Motor neuron (in vitro differentiated cells): ENCODE measurements at regions not wholly inside any gene's neighbourhood (a gene's known extent, or its start where the extent isn't known, plus 50 kb on each side); places are given as distances from the start of the nearest gene placed in this dataset.

ENCODE experiments used
- ATAC-seq, 8 experiments: fragments of 200-7000 bp; cut with Tn5 transposase; replicated peaks in 6 of 8; 2 replicates each; pipeline ENCODE4 v1.8.0; 2021; ENCODE audit warnings: mild to moderate bottlenecking in 8 of 8, moderate library complexity in 8 of 8
- H3K27ac ChIP-seq, 2 donors: fragments of 250-450 bp; sonication (Bioruptor Pico); 2 replicates each; pipeline ENCODE4 v1.9.0; 2021; ENCODE audit warnings: antibody characterized with exemption in 2 of 2, mild to moderate bottlenecking in 2 of 2, moderate library complexity in 1 of 2
- H3K4me1 ChIP-seq, 2 donors: fragments of 250-450 bp; sonication (Bioruptor Pico); replicated peaks in 1 of 2; 2 replicates each; pipeline ENCODE4 v1.6.1; 2021; ENCODE audit warnings: antibody characterized with exemption in 2 of 2, mild to moderate bottlenecking in 2 of 2, moderate library complexity in 1 of 2
- H3K4me3 ChIP-seq, 5 donors: fragments of 250-450 bp; sonication (Bioruptor Pico); 2 replicates each; pipeline ENCODE4 v1.9.0; 2021; ENCODE audit warnings: antibody characterized with exemption in 5 of 5, mild to moderate bottlenecking in 5 of 5, moderate library complexity in 4 of 5
- WGBS, 10 experiments: fragments of 450-650 bp; shearing (Covaris generic); methylation state at CpG; one replicate each; pipeline ENCODE4 v1.0.0; 2022; 5-methylcytosine and 5-hydroxymethylcytosine counted together
- in situ Hi-C, 9 experiments: fragments of 400-800 bp; cut with MboI; loops; one replicate each; pipeline ENCODE4 v1.15.0; 2021; ENCODE audit warnings: low sequenced_read_pairs in 9 of 9, low pct_unique_long_range_greater_than_20kb in 2 of 9; ENCODE audit not compliant: unreplicated experiment in 9 of 9

DNA sequence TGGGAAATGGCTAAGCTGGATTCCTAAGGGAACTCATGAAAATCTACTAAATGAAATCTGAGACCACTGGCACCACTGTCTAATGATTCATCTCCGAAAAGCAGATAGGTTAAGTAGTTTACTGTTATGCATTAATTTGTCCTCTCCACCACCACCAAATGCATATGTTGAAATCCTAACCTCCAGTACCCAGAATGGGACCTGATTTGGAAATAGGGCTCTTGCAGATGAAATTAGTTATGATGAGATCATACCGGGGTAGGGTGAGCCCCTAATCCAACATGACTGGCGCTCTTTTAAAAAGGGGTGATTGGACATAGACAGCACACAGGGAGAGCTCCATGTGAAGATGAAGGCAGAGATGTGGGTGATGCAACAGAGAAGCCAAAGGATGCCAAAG is 124.9 kb upstream of the GUCY1A1 start:
- WGBS, 10 experiments = 60 to 100% (median 95%) methylated on average over 1 to 3 of the region's 3 CpGs; no CpG with 5 or more reads in 3 of the 10 experiments
- Histone ChIP-seq H3K4me1 (no peaks in the 10 kb centered on the region), H3K27ac (no peak overlapping the region), H3K4me3 (no peak overlapping the region)
- no peak for ATAC-seq
- in situ Hi-C loops = no loop called here

- no peaks in the 10 kb centered on the region for H3K4me1 ChIP-seq
- ATAC-seq = no peak
- 57 to 97% (median 89%) methylated on average over 3 to 7 of the region's 7 CpGs; no CpG with 5 or more reads in 2 of the 10 experiments for WGBS, 10 experiments
- H3K27ac ChIP-seq = no peak overlapping the region
- in situ Hi-C loops = no loop called here
- no peak overlapping the region for H3K4me3 ChIP-seq
These were observed 126.0 kb upstream of the GUCY1A1 start for GRCh38 chr4:155540698-155541097.

GRCh38 chr4:155539746-155540145 is 126.9 kb upstream of the GUCY1A1 start:
- Histone ChIP-seq H3K27ac (no peak overlapping the region), H3K4me1 (peaks cover 0 to 3% of the 10 kb centered on the region in 2 donors), H3K4me3 (no peak overlapping the region)
- 32 to 96% (median 78%) methylated on average over 2 to 3 of the region's 3 CpGs for WGBS, 10 experiments
- in situ Hi-C loops = no loop called here
- ATAC-seq = no peak

GRCh38 chr4:155535802-155536454 is 130.7 kb upstream of the GUCY1A1 start:
- no peak for ATAC-seq
- H3K4me3 ChIP-seq = no peak overlapping the region
- peaks cover 0 to 3% of the 10 kb centered on the region in 2 donors for H3K4me1 ChIP-seq
- no peak overlapping the region for H3K27ac ChIP-seq
- in situ Hi-C loops = no loop called here
- 20 to 100% (median 68%) methylated on average over 1 to 2 of the region's 2 CpGs; no CpG with 5 or more reads in 3 of the 10 experiments for WGBS, 10 experiments

- 20 to 96% (median 78%) methylated on average over 1 to 5 of the region's 5 CpGs; no CpG with 5 or more reads in 1 of the 10 experiments for WGBS, 10 experiments
- in situ Hi-C loops = no loop called here
- no peak for ATAC-seq
These were observed 134.1 kb upstream of the GUCY1A1 start for GRCh38 chr4:155532373-155533085.

GRCh38 chr4:155530857-155531256 is 135.8 kb upstream of the GUCY1A1 start:
- Histone ChIP-seq H3K4me3 (no peak overlapping the region), H3K4me1 (peaks cover 0 to 3% of the 10 kb centered on the region in 2 donors), H3K27ac (no peak overlapping the region)
- 70 to 98% (median 80%) methylated on average over 1 to 5 of the region's 5 CpGs; no CpG with 5 or more reads in 1 of the 10 experiments for WGBS, 10 experiments
- in situ Hi-C loops = no loop called here
- ATAC-seq = no peak

More at GRCh38 chr4:155532373-155533085, 134.1 kb upstream of the GUCY1A1 start:
- no peak overlapping the region for H3K27ac ChIP-seq
- no peak overlapping the region for H3K4me3 ChIP-seq
- H3K4me1 ChIP-seq = peaks cover 0 to 3% of the 10 kb centered on the region in 2 donors

DNA sequence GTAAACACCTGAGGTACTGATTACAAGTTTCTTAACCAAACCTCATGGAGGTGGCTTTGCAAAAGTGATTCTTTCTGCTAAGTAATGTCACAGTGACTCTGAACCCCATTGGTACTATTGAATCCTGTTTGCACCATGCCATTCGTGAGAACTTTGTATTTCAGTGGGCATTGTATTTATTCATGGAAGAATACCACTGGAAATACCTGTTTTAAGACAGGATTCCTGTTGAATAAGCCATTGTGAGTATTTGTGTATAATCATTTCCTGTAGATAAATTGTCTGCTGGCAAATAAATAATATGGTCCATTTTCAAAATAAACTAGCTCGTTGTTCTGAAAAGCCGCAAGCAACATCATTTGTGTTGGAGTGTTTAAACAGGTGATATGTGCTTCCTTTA is 136.4 kb upstream of the GUCY1A1 start:
- peaks cover 0 to 3% of the 10 kb centered on the region in 2 donors for H3K4me1 ChIP-seq
- 51 to 96% (median 88%) methylated on average over 2 to 3 of the region's 3 CpGs for WGBS, 10 experiments
- no peak overlapping the region for H3K27ac ChIP-seq
- no peak for ATAC-seq
- in situ Hi-C loops = no loop called here
- no peak overlapping the region for H3K4me3 ChIP-seq

DNA sequence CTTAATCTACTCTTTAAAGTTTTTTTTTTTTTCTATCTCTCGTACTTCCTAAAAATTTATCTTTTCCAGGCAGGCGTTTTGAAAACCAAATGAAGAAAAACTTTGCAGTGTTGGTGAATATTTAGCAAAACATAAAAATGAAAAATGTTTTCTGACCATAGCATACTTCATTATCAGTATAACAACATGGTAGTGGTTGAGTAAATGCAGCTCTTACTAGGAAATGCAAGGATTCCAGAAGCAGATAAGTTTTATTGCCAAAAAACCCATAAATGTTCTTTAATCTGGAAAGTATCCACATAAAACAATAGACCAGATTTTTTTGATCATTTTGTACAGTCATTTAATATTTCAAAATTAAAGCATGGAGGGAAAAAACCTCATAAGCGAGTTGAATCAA is 136.9 kb upstream of the GUCY1A1 start:
- WGBS, 10 experiments = 39 to 92% (median 77%) methylated on average over 1 to 3 of the region's 3 CpGs
- no peak for ATAC-seq
- no peak overlapping the region for H3K4me3 ChIP-seq
- H3K27ac ChIP-seq = no peak overlapping the region
- H3K4me1 ChIP-seq = no peaks in the 10 kb centered on the region
- in situ Hi-C loops = no loop called here

- Histone ChIP-seq H3K27ac (no peak overlapping the region), H3K4me1 (no peaks in the 10 kb centered on the region), H3K4me3 (no peak overlapping the region)
- ATAC-seq = no peak
- in situ Hi-C loops = no loop called here
- WGBS, 10 experiments = 40 to 87% (median 61%) methylated on average over 1 to 3 of the region's 3 CpGs
These were observed 137.4 kb upstream of the GUCY1A1 start for GRCh38 chr4:155529272-155529671.

GRCh38 chr4:155526452-155527169 is 140.0 kb upstream of the GUCY1A1 start:
- WGBS, 10 experiments = 0 to 100% (median 82%) methylated on average over 2 to 8 of the region's 8 CpGs
- H3K4me3 ChIP-seq = no peak overlapping the region
- no peak overlapping the region for H3K27ac ChIP-seq
- H3K4me1 ChIP-seq = no peaks in the 10 kb centered on the region
- in situ Hi-C loops = no loop called here
- no peak for ATAC-seq

DNA sequence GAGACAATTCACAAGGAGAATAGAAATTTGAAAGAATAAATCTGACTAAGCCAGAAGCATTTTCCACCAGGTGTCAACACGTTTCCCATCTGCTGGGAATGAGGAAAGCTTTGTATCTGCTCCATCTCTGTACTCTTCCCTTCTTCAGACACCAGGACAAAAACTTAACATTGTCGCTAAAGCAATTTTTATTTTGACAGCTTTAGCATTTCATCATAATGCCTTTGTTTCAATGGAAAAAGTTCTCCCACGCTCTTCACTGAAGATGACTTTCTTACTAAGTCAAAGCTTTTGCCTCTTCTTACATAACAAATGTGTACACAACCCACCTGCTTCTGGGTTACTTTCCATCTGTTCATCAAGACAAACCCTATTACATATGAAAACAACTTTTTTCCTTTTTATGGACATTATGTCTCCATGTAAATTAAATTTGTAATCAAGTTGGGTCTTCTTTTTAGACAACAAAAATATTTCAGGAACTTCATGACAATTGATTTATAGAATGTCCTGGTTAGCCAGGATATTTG is 141.7 kb upstream of the GUCY1A1 start:
- in situ Hi-C loops = no loop called here
- no peak for ATAC-seq
- H3K27ac ChIP-seq = no peak overlapping the region

DNA sequence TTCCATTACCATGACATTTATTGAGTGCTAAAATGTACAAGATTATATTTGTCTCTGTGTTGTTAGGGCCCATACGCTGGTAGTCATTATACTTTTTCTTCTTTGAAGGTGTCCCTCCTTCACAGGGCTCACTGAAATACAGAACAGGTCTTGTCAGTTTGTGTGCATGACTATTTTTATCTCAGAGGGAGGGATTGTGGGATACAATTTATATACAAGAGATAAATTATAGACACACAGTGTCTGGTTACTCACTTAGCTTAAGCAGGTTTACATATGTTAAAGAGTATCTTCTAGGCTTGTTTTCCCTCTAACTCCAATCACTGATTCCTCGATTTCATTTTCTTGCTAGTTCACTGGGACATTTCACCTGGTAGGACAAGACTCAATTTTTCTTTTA is 143.3 kb upstream of the GUCY1A1 start:
- H3K4me1 ChIP-seq = no peaks in the 10 kb centered on the region
- ATAC-seq = no peak
- in situ Hi-C loops = no loop called here
- H3K4me3 ChIP-seq = no peak overlapping the region
- no peak overlapping the region for H3K27ac ChIP-seq
- WGBS, 10 experiments = 0 to 92% (median 68%) methylated on average over 1 to 2 of the region's 2 CpGs

More for the DNA sequence above, 141.7 kb upstream of the GUCY1A1 start:
- 48 to 100% (median 90%) methylated on average over 1 to 3 of the region's 3 CpGs; no CpG with 5 or more reads in 1 of the 10 experiments for WGBS, 10 experiments
- Histone ChIP-seq H3K4me3 (no peak overlapping the region), H3K4me1 (no peaks in the 10 kb centered on the region)

- Histone ChIP-seq H3K4me3 (no peak overlapping the region), H3K4me1 (no peaks in the 10 kb centered on the region), H3K27ac (no peak overlapping the region)
- in situ Hi-C loops = no loop called here
- 0 to 100% (median 78%) methylated on average over 1 to 2 of the region's 2 CpGs for WGBS, 10 experiments
- ATAC-seq = no peak
These were observed 144.4 kb upstream of the GUCY1A1 start for GRCh38 chr4:155522201-155522600.
